Uterus (tissue), 2 donors: ENCODE measurements at regions not wholly inside any gene's neighbourhood (a gene's known extent, or its start where the extent isn't known, plus 50 kb on each side); places are given as distances from the start of the nearest gene placed in this dataset.

Source experiments
- CTCF ChIP-seq, 4 experiments: fragments of 200-600 bp in 2 of 4; fragments of 450-650 bp in 2 of 4; sonication (generic) in 2 of 4; IDR thresholded peaks; one replicate each; pipeline ENCODE4 v1.5.1; 2016 to 2019; ENCODE audit warnings: antibody characterized with exemption in 4 of 4, mild to moderate bottlenecking in 2 of 4, moderate library complexity in 1 of 4
- POLR2A ChIP-seq, 2 donors: fragments of 450-650 bp; IDR thresholded peaks; one replicate each; pipeline ENCODE4 v1.6.1; 2016; ENCODE audit warnings: antibody characterized with exemption in 2 of 2, mild to moderate bottlenecking in 1 of 2, moderate library complexity in 1 of 2

GRCh38 chr9:38182321-38182720 is 113.3 kb upstream of the SHB start:
- TF ChIP-seq POLR2A (IDR thresholded peaks at IDR 0.05), result no peak
- no peak for TF ChIP-seq CTCF (IDR thresholded peaks at IDR 0.05)
